NCI-H128 (cell line): ENCODE measurements at regions not wholly inside any gene's neighbourhood (a gene's known extent, or its start where the extent isn't known, plus 50 kb on each side); places are given as distances from the start of the nearest gene placed in this dataset.
A peak's percentile ranks its signal among the peaks of the same experiment; 100 is the strongest.

Source experiments
- DNase-seq: peaks from one replicate; lab custom pipeline; 2025; ENCODE audit not compliant: unreplicated experiment; lab: John Stamatoyannopoulos, UW

DNA sequence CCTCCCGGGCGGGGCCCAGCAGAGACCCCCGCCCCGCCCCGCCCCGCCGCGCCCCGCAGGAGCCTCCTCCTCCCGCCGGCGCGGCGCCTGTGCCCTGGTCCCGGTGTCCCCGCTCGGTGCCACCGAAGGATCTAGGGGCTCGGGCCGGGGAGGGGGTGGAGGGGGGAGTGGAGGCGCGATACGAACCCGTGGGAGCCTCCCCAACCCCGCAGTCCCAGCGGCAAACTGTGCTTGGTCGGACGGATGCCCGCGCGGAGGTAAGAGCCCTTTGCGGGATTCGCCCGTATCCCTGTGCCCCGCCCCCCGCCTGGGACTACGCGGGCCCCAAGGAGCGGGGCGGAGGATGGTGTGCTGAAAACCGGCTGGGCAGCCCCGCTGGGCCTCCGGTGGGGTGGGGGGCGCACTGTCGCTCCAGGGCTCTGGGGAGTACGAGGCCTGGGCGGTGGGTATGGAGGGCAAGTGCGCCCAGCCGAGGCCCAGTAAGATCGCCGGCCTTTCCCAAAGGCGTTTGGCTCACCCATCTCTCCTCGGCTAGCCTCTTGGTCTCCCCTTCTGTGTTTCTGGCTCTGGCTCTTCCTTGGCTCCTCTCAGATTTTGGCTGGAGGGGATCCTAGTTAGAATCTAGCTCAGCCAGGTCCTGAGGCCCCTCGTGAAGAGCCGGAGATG is 65.6 kb upstream of the POLG start:
- no peak for DNase-seq

DNA sequence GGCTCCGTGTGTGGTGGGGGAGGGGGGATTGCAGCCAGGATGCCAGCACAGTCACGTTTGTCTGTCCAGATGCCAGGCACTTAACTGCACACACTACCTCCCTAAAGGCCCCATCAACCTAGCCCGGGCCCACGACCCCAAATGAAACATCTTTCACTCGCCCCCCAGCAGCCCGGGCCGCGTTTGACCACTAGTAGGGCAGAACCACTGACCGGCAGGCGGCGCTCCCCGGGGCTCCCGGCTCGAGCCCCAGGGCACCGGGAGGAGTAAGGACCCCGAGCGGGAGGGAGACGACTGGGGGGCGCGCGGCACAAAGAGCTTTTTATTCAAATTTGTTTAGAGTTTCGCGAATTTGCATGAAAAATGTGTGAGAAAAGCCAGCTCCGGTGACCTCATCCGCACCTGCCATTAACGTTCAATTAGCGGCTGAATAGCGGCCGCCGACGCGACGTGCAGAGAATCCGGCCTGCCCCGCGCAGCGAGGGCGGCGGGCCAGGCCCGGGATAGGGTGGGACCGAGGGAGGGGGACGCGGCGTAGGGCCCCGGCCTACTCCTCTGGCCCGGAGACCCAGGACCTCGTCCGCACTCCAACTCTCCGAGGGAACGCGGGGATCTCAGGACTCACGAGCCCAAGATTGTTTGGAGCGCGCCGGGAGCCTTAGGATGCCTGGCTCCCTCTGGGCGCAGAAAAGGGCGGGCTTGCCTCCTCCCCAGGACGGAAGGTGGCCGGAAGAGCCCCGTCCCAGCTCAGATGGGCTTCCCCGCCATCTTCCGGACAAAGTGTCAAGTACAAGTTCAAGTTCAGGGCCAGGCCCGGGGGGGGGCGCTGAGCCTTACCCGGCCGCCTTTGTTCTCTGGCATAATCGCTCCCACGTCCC is 64.9 kb upstream of the POLG start:
- DNase-seq = peak; percentile 30

DNA sequence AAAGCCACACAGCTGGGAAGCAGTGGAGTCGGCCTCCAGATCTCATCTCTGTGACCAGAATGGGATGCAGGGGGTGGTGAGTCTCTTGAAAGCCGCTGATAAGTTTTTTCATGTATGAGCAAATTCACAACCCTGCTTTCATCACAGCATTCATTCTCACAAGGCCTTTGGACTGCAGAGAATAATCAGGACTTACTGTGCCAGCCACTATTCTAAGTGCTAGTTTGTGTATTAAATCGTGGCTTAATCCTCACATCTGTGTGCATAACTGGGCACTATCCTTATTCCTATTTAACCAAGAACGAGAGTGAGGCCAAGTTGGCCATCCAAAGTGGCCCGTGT is 64.2 kb upstream of the POLG start:
- DNase-seq = no peak

DNA sequence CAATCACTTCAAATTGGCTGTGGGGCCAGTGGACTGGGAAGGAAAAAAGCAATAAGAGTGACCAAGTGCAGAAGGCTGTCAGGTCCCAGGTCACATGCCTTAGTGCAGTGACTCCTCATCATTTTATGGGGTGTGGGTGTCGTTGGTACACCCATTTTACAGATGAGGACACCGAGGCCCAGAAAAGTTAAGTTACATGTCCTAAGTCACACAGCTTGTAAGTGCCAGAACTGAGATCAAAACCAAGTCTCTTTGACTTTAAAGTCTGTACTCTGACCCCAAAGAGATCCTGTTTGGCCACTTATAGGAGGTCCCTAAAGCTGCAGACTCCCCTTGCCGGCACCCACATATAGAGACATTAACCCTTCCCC is 63.0 kb upstream of the POLG start:
- no peak for DNase-seq

DNA sequence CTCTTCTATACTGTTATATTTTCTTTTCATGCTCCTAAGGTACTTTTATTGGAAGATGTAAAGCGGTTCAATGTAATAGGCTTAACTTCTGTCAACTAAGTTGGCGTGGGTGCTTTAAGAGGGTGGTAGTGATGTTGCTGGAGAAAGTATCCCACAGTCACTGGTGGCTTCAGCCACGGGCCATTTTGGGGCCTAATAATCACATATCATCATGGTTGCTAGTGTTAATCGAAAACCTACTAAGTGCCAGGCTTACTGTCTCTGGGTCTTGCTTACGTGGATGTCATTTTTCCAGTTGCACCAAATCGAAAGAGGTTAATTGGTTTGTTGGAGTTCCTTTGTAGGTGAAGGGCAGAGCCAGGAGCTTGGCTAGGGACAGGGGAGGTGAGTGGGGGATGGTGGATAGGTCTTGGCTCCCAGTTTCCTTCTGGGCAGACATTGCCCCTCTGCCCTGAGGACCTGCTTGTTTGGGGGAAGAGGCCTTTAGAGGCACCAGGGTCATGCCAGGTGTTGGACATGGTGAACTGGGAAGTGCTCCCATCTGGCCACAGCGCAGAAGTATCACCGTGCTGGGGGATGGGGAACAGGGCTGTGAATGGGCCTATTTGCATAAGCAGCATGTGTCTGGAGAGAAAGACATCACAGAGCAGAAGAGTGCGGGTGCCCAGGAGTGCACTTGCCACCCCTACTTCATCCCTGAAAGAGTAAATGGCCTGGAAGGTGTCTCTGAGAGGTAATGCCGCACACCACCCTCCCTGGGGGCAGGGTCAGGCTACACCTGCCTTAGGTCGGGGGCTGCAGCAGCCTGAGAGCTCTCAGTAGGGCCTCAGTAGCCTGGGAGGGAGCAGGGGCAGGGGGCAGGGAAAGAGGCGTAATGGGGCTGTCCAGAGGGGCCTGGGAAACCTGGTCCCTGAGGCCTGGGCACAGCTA is 62.4 kb upstream of the POLG start:
- no peak for DNase-seq

DNA sequence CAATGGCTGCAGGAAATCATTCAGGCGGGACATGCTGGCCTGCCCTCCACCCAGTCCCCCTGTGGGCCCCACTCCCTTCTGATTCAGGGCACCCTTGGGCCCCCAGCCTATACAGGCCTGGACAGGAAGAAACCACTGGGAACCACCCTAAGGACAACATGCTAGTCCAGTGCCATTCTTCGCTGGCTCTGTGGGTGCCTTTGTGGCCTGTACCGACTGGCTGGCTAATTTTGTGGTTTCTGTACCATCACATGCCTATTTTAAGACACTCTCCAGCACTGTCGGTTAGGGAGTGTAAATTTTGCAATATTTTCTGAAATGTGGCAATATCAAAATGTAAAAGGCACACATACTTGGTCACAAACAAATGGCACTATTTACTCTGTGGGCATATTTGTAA is 61.4 kb upstream of the POLG start:
- DNase-seq = no peak

DNA sequence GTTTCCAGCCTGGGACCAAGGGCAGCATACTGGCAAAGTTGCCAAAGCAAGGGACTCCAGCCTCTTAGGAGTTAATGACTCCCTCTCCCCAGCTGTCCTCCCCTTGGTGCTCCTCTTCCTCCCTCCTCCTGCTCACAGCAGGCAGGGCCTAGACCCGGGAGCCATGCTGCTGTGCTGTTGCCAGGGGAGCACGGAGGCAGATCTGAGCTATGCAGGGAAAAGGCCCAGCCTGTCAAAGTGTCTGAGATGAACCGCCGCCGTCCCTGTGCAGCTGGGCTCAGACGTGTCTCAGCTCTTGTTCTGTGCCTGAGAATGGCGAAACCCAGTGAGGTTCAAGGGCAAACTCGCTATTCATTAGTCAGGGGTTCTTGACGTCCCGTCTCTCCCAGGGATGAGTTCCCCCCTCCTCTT is 60.8 kb upstream of the POLG start:
- DNase-seq = no peak

DNA sequence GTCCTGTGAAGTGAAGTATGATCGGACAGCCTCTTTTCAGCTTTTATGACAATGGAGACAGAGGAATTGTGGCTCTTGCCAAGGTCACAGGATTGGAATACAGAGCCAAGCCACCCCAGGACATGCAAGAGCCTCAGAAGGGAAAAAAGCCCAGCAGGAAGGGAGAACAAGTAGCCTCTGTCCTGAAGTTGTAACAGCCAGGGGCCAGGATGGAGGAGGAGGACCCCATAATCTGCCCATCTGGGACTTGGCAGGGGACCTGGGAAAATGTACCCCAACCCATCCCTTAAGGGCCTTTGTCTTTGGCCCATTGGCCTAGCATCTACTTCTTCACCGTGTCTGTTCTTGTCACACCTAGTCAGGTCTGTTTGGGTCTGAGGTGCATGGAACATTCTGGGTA is 60.4 kb upstream of the POLG start:
- no peak for DNase-seq

DNA sequence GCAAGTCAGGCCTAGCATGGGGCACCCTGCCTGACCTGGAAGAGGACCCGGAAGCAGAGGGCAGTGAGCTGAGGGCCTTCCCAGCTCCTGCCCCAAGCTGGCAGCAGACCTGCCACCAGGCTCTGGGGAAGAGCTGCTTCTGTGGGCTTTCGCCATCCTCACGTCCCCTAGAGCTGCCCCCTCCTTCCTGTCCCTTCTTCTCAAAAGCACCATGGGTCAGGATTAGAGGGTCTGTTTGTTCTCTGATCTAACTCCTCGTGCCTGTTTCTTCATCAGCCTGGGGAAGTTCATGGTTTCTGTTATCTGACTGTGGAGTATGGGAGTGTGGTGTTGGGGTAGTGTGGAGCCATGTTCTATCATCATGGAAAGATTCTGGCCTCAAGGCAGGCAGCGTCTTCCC is 58.4 kb upstream of the POLG start:
- no peak for DNase-seq

DNA sequence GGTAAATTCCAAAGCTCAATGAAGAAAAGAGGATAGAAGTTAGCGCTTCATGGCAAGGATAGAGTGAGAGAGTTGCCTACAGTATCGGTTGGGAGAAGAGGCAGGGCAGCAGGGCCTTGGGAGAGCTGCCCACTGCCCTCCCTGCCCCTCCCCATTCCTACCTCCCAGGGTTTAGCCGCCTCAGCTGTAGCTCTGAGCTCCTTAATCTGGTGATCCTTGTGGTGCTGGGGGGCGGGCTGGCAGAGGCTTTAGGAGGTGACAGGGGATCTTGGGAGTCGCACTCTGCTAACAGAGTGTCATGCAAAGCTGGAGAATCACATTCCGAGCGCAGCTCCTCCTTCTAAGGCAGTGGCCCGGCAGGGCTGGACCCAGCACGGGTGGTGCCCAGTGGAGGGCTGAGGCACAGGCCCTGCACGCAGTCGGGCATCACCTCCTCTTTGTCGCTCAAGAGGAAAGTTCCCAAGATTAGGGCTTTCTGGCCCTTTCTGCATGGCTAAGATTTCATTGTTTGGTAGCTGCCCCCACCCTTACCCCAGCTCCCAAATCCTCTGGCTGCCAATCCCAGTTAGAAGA is 57.1 kb upstream of the POLG start:
- no peak for DNase-seq

DNA sequence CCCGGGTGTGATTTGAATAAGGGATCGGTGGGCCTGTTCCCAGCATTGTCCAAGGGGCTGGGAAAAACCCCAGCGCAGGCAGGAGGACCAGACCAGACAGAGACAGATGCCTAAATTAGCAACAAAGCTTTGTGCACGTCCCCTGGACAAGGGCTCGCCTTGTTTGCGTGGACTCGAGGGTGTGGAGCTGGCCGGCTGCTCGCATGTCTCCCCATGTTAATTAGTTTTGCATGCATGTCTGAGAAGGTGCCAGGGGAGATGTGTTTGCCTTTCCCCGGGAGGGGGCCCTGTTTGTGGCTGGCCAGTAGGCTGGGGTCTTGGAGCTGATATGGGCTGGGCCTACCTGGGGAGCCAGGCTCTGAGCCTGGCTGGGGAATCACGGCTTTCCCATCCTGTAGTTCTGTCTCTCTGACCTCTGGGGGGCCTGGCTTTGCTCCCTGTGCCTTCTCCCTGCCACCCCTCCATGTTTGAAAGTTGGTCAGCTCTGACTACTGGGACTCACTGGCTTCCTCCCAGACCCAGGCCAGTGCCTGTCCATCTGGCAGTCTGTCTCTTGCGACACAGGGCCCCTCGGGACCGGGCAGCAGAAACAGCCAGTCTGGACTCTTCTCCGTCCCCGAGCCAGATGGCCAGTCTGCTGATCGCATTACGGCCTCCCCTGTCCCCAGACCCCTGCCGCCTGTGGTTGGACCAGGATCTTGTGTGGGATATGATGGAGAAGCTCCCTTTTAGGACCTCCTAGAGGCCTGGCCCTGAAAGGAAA is 55.4 kb upstream of the POLG start:
- no peak for DNase-seq

DNA sequence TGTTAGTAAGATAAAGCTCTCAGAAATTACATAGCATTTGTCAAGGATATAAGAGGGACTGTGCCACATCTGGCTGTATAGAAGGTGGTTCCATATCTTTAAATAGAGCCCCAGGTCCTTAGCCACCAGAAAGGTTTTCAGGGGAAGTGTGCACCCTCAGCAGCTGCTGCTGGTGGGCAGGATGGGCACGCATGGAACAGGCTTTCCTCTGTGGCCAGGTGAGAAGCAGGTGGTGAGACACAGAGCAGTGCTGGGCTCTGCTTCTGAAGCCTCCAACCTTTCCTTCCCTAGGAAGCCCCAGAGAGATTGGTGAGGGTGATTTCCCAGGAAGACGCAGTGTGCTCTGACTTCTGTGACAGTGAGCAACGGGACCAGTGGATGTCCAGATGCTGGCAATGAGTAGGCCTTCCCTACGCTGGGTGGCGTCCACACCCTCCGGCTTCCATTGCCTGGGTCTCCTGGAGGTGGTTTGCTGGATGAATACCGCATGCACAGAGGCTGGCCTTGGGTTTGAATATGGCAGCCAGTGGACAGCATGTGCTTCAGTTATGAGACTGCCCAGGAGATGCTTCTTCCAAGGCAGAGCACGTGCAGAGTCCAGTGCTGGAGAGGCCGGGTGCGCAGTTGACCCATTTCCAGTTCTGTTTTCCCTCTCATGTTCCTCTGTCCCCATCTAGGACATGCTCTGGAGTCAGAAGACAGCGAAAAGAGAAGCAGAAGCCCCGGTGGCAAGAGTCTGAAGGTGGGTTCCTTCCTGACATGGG is 52.7 kb upstream of the POLG start:
- no peak for DNase-seq

DNA sequence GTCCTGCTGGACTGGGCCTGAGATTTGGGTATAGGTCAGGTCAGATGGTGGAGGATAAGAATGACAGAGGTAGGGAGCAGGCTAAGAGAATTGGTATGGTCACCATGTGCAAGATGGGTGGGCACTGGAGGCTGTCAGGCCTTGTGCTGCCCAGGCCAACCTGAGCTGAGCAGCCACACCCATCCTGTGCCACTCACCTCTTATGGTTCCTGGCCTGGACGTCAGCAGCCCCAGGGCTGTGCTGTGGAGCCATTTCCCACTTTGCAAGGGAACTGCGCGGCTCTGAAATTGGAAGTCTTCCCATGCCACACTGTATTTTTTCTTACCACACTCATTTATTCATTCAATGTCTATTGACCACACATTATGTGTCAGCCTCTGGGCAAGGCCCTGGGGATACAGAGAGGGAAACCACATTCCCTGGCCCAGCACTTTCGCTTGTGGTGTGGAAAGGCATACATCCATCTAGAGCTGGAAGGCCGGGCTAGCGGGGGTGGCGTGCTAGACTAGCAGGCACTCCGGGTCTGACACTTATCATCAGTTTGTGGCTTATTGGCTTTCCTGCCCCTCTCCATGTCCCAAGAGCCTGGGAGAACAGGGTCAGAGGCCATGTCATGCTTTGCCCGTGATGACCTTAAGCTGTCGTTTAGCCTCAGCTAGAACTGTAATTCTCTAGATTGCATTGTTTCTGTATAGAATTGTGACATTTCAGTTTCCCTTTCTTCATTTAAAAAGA is 51.1 kb upstream of the POLG start:
- no peak for DNase-seq
